ENCODE measurements at regions not wholly inside any gene's neighbourhood (a gene's known extent, or its start where the extent isn't known, plus 50 kb on each side); places are given as distances from the start of the nearest gene placed in this dataset.

DNA sequence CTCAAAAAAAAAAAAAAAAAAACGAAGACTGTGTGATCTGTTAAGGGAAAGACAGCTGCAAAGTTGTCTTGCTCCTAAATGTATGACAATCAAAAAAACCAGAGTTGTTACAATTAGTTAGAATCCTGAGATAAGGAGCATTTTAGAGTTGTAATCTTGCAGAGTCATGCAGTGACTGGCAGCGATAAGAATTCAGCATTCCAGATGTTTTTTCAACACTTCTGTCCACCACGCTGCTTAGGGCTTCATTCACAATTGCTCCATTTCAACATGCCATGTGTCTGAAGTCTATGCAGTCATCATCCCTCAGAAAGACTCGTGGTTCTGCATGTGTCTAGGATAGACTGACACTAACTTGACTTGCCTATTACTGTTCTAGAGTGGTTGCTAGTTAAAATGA lies 102.4 kb upstream of the BACE2 start:
- no peaks in the 10 kb centered on the region for H3K79me2 ChIP-seq (ENCODE audit: low read length)
- POLR2A ChIA-PET (ENCODE audit: unreplicated experiment): no interaction called here

DNA sequence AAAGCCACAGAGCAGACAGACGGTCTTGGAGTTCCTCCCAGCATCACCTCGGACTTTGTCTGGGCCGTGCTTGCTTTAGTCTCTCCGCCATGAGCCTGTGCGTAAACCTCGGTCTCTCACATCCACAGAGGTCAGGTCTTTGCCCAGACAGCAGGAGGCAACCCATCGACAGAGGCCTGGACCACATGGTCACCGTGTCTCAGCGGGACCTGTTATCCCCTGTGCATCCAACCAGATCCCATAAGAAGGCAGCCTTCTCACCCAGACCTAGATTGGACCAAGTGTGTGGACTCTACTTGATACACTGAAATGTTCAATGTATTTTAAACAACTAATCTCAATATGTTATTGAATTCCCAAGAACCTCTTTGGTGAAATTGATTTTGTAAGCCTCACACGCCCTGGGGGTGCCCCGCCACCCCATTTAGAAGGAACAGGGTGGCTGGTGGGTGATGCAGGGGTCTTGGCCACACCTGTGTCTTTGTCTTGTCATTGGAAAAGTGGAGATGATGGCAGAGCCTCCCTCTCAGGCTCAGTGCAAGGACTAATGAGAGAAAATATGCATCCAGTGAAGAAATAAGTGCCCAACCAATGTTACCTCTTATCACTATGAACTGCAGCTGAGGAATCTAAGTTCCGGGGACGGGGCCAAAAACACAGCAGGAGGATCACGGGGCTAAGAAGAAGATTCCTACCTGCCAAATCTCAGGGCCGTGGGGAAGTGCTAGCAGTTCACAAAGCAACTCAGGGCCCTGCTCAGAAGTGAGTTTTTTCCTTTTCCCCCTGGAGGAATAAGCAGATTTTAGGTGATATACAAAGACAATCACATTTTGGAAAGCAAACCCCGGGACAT lies 101.6 kb upstream of the BACE2 start:
- DNase-seq: no peak
- no peaks in the 10 kb centered on the region for H3K79me2 ChIP-seq (ENCODE audit: low read length)
- no peak overlapping the region for H3K27ac ChIP-seq (ENCODE audit: low read length)
- ChIA-PET CTCF (no interaction called here), POLR2A (ENCODE audit: unreplicated experiment) (no interaction called here)
- H3K4me1 ChIP-seq (ENCODE audit: insufficient read depth, low read length): no peaks in the 10 kb centered on the region
- H3K9me3 ChIP-seq (ENCODE audit: low read length): no peaks in the 10 kb centered on the region
- no peak overlapping the region for H2AFZ ChIP-seq (ENCODE audit: low read length)
- H3K4me2 ChIP-seq (ENCODE audit: low read length): no peak overlapping the region
- H3K27me3 ChIP-seq (ENCODE audit: low read length): peaks cover 60% of the 10 kb centered on the region
- H3K9ac ChIP-seq (ENCODE audit: low read length): no peak overlapping the region
- no peaks in the 10 kb centered on the region for H3K36me3 ChIP-seq (ENCODE audit: low read depth, low read length)
- no peak overlapping the region for H3K4me3 ChIP-seq (ENCODE audit: low read length)
- ATAC-seq: no peak
- BruUV-seq (replicated peaks): no TSS peak
- no peaks in the 10 kb centered on the region for H3K9me2 ChIP-seq (replicated peaks; ENCODE audit: low read length)
- H3F3A ChIP-seq (ENCODE audit: low read length, unreplicated experiment): no peaks in the 10 kb centered on the region
- intact Hi-C loops (cut with micrococcal nuclease): no loop called here
- H4K20me1 ChIP-seq (ENCODE audit: low read length): no peaks in the 10 kb centered on the region
- TF ChIP-seq EZH2 (IDR thresholded peaks at IDR 0.05; ENCODE audit: low read length, unreplicated experiment) (no peak), EZH2phosphoT487 (IDR thresholded peaks at IDR 0.05; ENCODE audit: borderline replicate concordance, low read length) (no peak)
- TF ChIP-seq, protein P1, sequence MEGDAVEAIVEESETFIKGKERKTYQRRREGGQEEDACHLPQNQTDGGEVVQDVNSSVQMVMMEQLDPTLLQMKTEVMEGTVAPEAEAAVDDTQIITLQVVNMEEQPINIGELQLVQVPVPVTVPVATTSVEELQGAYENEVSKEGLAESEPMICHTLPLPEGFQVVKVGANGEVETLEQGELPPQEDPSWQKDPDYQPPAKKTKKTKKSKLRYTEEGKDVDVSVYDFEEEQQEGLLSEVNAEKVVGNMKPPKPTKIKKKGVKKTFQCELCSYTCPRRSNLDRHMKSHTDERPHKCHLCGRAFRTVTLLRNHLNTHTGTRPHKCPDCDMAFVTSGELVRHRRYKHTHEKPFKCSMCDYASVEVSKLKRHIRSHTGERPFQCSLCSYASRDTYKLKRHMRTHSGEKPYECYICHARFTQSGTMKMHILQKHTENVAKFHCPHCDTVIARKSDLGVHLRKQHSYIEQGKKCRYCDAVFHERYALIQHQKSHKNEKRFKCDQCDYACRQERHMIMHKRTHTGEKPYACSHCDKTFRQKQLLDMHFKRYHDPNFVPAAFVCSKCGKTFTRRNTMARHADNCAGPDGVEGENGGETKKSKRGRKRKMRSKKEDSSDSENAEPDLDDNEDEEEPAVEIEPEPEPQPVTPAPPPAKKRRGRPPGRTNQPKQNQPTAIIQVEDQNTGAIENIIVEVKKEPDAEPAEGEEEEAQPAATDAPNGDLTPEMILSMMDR (conservative IDR thresholded peaks at IDR 0.05; ENCODE audit: low read depth, low read length): no peak

More for the DNA sequence above, 102.4 kb upstream of the BACE2 start:
- Histone ChIP-seq H3K27ac (ENCODE audit: low read length) (no peak overlapping the region), H3K27me3 (ENCODE audit: low read length) (peaks cover 54% of the 10 kb centered on the region), H3K4me1 (ENCODE audit: insufficient read depth, low read length) (no peaks in the 10 kb centered on the region), H3K9me2 (replicated peaks; ENCODE audit: low read length) (no peaks in the 10 kb centered on the region), H3K4me3 (ENCODE audit: low read length) (no peak overlapping the region), H3F3A (ENCODE audit: low read length, unreplicated experiment) (no peaks in the 10 kb centered on the region), H3K36me3 (ENCODE audit: low read depth, low read length) (no peaks in the 10 kb centered on the region), H3K9me3 (ENCODE audit: low read length) (no peaks in the 10 kb centered on the region), H4K20me1 (ENCODE audit: low read length) (no peaks in the 10 kb centered on the region), H2AFZ (ENCODE audit: low read length) (no peak overlapping the region), H3K9ac (ENCODE audit: low read length) (no peak overlapping the region), H3K4me2 (ENCODE audit: low read length) (no peak overlapping the region)
- no peak for DNase-seq
- no peak for ATAC-seq
- CTCF ChIA-PET: no interaction called here
- BruUV-seq (replicated peaks): no TSS peak
- intact Hi-C loops (cut with micrococcal nuclease): no loop called here
- TF ChIP-seq EZH2 (IDR thresholded peaks at IDR 0.05; ENCODE audit: low read length, unreplicated experiment) (no peak), EZH2phosphoT487 (IDR thresholded peaks at IDR 0.05; ENCODE audit: borderline replicate concordance, low read length) (no peak)
- TF ChIP-seq, protein P1 (conservative IDR thresholded peaks at IDR 0.05; ENCODE audit: low read depth, low read length): no peak

DNA sequence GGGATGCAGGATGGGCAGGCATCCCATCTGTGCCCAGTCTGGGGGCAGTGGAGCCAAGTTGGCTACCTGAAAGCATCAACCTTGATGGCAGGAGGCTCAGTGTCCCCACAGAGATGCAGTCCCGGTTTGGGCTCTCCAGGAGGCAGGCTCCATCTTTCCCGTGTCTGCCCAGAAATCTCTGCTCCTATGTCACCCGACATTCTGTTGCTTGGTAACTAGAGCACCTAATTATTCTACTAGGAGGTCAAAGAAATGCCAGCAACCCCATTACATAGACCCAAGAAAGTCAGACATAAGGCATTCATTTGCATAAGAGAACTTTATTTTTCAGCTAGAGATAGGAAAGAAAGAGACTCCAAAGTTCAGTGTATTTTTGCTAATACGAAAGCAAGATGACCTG lies 100.3 kb upstream of the BACE2 start:
- H2AFZ ChIP-seq (ENCODE audit: low read length): no peak overlapping the region
- peaks cover 70% of the 10 kb centered on the region for H3K27me3 ChIP-seq (ENCODE audit: low read length)
- no peak overlapping the region for H3K4me3 ChIP-seq (ENCODE audit: low read length)
- no peaks in the 10 kb centered on the region for H3K9me3 ChIP-seq (ENCODE audit: low read length)
- no peak for ATAC-seq
- no peak for DNase-seq
- H3K27ac ChIP-seq (ENCODE audit: low read length): no peak overlapping the region
- POLR2A ChIA-PET (ENCODE audit: unreplicated experiment): no interaction called here
- H4K20me1 ChIP-seq (ENCODE audit: low read length): no peaks in the 10 kb centered on the region
- intact Hi-C loops (cut with micrococcal nuclease): no loop called here
- no peak for TF ChIP-seq EZH2phosphoT487 (IDR thresholded peaks at IDR 0.05; ENCODE audit: borderline replicate concordance, low read length)
- TF ChIP-seq, protein P1 (conservative IDR thresholded peaks at IDR 0.05; ENCODE audit: low read depth, low read length): no peak
- no peak for TF ChIP-seq EZH2 (IDR thresholded peaks at IDR 0.05; ENCODE audit: low read length, unreplicated experiment)
- H3K79me2 ChIP-seq (ENCODE audit: low read length): no peaks in the 10 kb centered on the region
- CTCF ChIA-PET: no interaction called here
- H3K9ac ChIP-seq (ENCODE audit: low read length): no peak overlapping the region
- no peaks in the 10 kb centered on the region for H3F3A ChIP-seq (ENCODE audit: low read length, unreplicated experiment)
- no peaks in the 10 kb centered on the region for H3K4me1 ChIP-seq (ENCODE audit: insufficient read depth, low read length)
- H3K4me2 ChIP-seq (ENCODE audit: low read length): no peak overlapping the region
- no peaks in the 10 kb centered on the region for H3K36me3 ChIP-seq (ENCODE audit: low read depth, low read length)
- no TSS peak for BruUV-seq (replicated peaks)
- H3K9me2 ChIP-seq (replicated peaks; ENCODE audit: low read length): no peaks in the 10 kb centered on the region

Measured in PC-3 (cell line).